BJ (cell line): ENCODE measurements at regions not wholly inside any gene's neighbourhood (a gene's known extent, or its start where the extent isn't known, plus 50 kb on each side); places are given as distances from the start of the nearest gene placed in this dataset.

Experiments
- CTCF ChIA-PET: fragments of 350-600 bp; formaldehyde crosslinking; extraction: SDS; loops from one replicate; lab custom pipeline; 2021; ENCODE audit warnings: antibody characterized with exemption, inconsistent platforms; lab: Yijun Ruan, JAX
- POLR2A ChIA-PET: fragments of 300-600 bp; sonication (Branson Sonifier 250); formaldehyde crosslinking; extraction: SDS; loops from one replicate; lab custom pipeline; 2021; ENCODE audit warnings: antibody characterized with exemption; lab: Charles Lee
- DNase-seq: peaks from one replicate; pipeline ENCODE4 v3.0.0-alpha.2; 2011; ENCODE audit warnings: low read depth
- H3K27me3 ChIP-seq: 2 replicates; pipeline ENCODE4 v1.6.0; 2011; ENCODE audit warnings: low read length; ENCODE audit not compliant: control insufficient read depth, insufficient read depth
- H3K36me3 ChIP-seq: 2 replicates; pipeline ENCODE4 v1.5.1; 2011; ENCODE audit warnings: low read length; ENCODE audit not compliant: control insufficient read depth, insufficient read depth
- H3K4me3 ChIP-seq: 2 replicates; pipeline ENCODE4 v1.5.1; 2011; ENCODE audit warnings: low read depth, mild to moderate bottlenecking, control low read depth, low read length
- TF ChIP-seq, protein P1 (sequence below): IDR thresholded peaks from 2 replicates; pipeline ENCODE4 v1.5.1; 2011; ENCODE audit warnings: low read depth, mild to moderate bottlenecking, control low read depth, inconsistent platforms, low read length, moderate library complexity; ENCODE audit not compliant: insufficient read depth

GRCh38 chr3:115357456-115357855, 210.4 kb upstream of the ZBTB20 start:
- TF ChIP-seq, protein P1, sequence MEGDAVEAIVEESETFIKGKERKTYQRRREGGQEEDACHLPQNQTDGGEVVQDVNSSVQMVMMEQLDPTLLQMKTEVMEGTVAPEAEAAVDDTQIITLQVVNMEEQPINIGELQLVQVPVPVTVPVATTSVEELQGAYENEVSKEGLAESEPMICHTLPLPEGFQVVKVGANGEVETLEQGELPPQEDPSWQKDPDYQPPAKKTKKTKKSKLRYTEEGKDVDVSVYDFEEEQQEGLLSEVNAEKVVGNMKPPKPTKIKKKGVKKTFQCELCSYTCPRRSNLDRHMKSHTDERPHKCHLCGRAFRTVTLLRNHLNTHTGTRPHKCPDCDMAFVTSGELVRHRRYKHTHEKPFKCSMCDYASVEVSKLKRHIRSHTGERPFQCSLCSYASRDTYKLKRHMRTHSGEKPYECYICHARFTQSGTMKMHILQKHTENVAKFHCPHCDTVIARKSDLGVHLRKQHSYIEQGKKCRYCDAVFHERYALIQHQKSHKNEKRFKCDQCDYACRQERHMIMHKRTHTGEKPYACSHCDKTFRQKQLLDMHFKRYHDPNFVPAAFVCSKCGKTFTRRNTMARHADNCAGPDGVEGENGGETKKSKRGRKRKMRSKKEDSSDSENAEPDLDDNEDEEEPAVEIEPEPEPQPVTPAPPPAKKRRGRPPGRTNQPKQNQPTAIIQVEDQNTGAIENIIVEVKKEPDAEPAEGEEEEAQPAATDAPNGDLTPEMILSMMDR, result no peak
- CTCF ChIA-PET, result interaction anchor here (0.7 kb wide), 1 partner anchor 108 kb away, joined by 3 read pairs; no protein-coding TSS in a partner anchor
- no peaks in the 10 kb centered on the region for H3K36me3 ChIP-seq
- POLR2A ChIA-PET, result no interaction called here
- DNase-seq, result no peak
- H3K4me3 ChIP-seq, result no peak overlapping the region
- H3K27me3 ChIP-seq, result no peaks in the 10 kb centered on the region

DNA sequence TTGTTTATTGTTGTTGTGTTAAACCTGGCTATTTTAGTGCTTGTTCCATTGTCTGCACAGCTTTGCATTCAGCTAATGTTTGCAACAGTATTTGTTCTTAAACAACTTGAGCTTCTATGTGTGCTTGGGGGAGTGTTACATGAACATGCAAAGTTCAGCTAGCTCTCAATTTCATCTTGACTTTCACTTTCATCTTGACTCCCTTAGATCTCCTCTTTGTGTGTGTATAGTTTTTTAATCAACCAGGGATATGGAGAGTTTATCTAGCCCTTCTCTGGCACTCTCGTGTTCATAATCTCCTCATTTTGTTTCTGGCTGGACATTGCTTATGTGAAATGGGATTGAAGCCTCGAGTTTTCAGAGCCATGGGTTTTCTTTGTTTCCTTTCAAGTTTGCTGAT, 212.4 kb upstream of the ZBTB20 start:
- no peaks in the 10 kb centered on the region for H3K36me3 ChIP-seq
- no peak for DNase-seq
- TF ChIP-seq, protein P1, result no peak
- POLR2A ChIA-PET, result no interaction called here
- no peaks in the 10 kb centered on the region for H3K27me3 ChIP-seq
- CTCF ChIA-PET, result no interaction called here
- no peak overlapping the region for H3K4me3 ChIP-seq

- Histone ChIP-seq H3K4me3 (no peak overlapping the region), H3K27me3 (no peaks in the 10 kb centered on the region), H3K36me3 (no peaks in the 10 kb centered on the region)
- ChIA-PET POLR2A (no interaction called here), CTCF (no interaction called here)
- DNase-seq, result no peak
- TF ChIP-seq, protein P1, result no peak
Observed at GRCh38 chr3:115361806-115362205, 214.7 kb upstream of the ZBTB20 start.

DNA sequence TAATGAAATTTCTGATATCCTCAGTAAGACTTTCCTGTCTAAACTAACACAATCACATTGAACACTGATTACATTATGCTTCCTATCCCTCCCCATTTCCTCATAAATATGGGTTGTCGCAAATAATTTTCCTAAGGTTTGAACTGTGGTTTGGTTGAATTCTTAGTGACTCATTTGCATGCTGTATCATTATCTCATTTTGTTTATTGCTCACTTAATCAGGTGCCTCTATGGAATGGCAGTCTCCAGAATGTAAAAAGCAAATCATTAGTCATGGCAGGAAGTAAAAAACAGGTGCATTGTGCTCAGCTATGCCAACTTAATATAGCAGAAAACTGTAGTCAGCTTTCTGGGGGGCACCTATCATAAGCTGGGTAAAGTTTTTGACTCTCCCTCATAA, 216.0 kb upstream of the ZBTB20 start:
- ChIA-PET CTCF (interaction anchor here (0.6 to 1.4 kb wide), 2 partner anchors 18 to 20 kb away, joined by 3 to 4 read pairs; no protein-coding TSS in a partner anchor), POLR2A (no interaction called here)
- no peak for DNase-seq
- Histone ChIP-seq H3K36me3 (no peaks in the 10 kb centered on the region), H3K4me3 (no peak overlapping the region), H3K27me3 (no peaks in the 10 kb centered on the region)
- TF ChIP-seq, protein P1, result no peak

GRCh38 chr3:115369021-115369420, 221.9 kb upstream of the ZBTB20 start:
- Histone ChIP-seq H3K27me3 (no peaks in the 10 kb centered on the region), H3K36me3 (no peaks in the 10 kb centered on the region), H3K4me3 (no peak overlapping the region)
- TF ChIP-seq, protein P1, result no peak
- no peak for DNase-seq
- ChIA-PET CTCF (no interaction called here), POLR2A (no interaction called here)
